ENCODE measurements at regions not wholly inside any gene's neighbourhood (a gene's known extent, or its start where the extent isn't known, plus 50 kb on each side); places are given as distances from the start of the nearest gene placed in this dataset.
"Not testable (repeated sequence)": the region's sequence is repeated elsewhere in the genome, so short reads cannot be mapped to it uniquely, and the experiment has no call there.

GRCh38 chr2:187875261-187876141, 321.3 kb upstream of the TFPI start:
- no peak for DNase-seq

GRCh38 chr2:187876554-187876953, 322.3 kb upstream of the TFPI start:
- no peak for DNase-seq

GRCh38 chr2:187877391-187877790, 323.2 kb upstream of the TFPI start:
- DNase-seq: no peak

GRCh38 chr2:187878112-187878511, 323.9 kb upstream of the TFPI start:
- no peak for DNase-seq

- no peak for DNase-seq
Observed at GRCh38 chr2:187879491-187879890, 325.3 kb upstream of the TFPI start.

- no peak for DNase-seq
Observed at GRCh38 chr2:187884003-187884402, 329.8 kb upstream of the TFPI start.

- DNase-seq: no peak
Observed at GRCh38 chr2:187890690-187891089, 336.5 kb upstream of the TFPI start.

GRCh38 chr2:187900021-187900420, 345.8 kb upstream of the TFPI start:
- no peak for DNase-seq

GRCh38 chr2:187906021-187906420, 351.8 kb upstream of the TFPI start:
- DNase-seq: peak; percentile 1

- DNase-seq: not testable (repeated sequence)
Observed at GRCh38 chr2:187910922-187911321, 356.7 kb upstream of the TFPI start.

GRCh38 chr2:187912950-187913349, 358.7 kb upstream of the TFPI start:
- DNase-seq: no peak

GRCh38 chr2:187915810-187916209, 361.6 kb upstream of the TFPI start:
- DNase-seq: no peak

GRCh38 chr2:187916799-187917198, 362.6 kb upstream of the TFPI start:
- DNase-seq: no peak

- no peak for DNase-seq
Observed at GRCh38 chr2:187917535-187917934, 363.3 kb upstream of the TFPI start.

- no peak for DNase-seq
Observed at GRCh38 chr2:187918996-187919821, 365.0 kb upstream of the TFPI start.

GRCh38 chr2:187920511-187920910, 366.3 kb upstream of the TFPI start:
- DNase-seq: no peak

GRCh38 chr2:187922846-187923245, 368.6 kb upstream of the TFPI start:
- no peak for DNase-seq

- no peak for DNase-seq
Observed at GRCh38 chr2:187924293-187924692, 367.4 kb upstream of the GULP1 start.

GRCh38 chr2:187934236-187934635, 357.4 kb upstream of the GULP1 start:
- no peak for DNase-seq

GRCh38 chr2:187934692-187935091, 357.0 kb upstream of the GULP1 start:
- no peak for DNase-seq

- DNase-seq: no peak
Observed at GRCh38 chr2:187935126-187935525, 356.5 kb upstream of the GULP1 start.

GRCh38 chr2:187936228-187936627, 355.4 kb upstream of the GULP1 start:
- peak; percentile 44 for DNase-seq

GRCh38 chr2:187939180-187939579, 352.5 kb upstream of the GULP1 start:
- DNase-seq: no peak

GRCh38 chr2:187942876-187943275, 348.8 kb upstream of the GULP1 start:
- no peak for DNase-seq

Data from MV-4-11 (cell line).